ENCODE measurements at regions not wholly inside any gene's neighbourhood (a gene's known extent, or its start where the extent isn't known, plus 50 kb on each side); places are given as distances from the start of the nearest gene placed in this dataset.

DNA sequence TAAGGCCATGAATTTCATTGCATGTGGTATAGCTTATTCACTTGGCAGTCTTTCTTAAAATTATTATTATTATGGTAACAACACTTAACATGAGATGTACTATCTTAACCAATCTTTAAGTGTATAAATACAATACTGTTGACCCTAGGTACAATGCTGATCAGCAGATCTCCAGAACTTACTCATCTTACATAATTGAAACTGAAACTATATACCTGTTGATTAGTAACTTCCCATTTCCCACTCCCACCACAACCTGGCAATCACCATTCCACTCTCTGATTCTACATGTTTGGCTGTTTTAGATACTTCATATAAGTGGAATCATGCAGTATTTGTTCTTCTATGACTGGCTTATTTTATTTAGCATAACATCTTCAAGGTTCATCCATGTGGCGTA lies 150.2 kb upstream of the POU2AF2 start:
- Histone ChIP-seq H3K4me3 (ENCODE audit: low read length) (no peak overlapping the region), H3K27ac (ENCODE audit: low read length) (no peak overlapping the region), H3K27me3 (ENCODE audit: control insufficient read depth, insufficient read depth, low read length) (no peaks in the 10 kb centered on the region), H3K4me1 (ENCODE audit: control insufficient read depth, insufficient read depth, low read length) (no peaks in the 10 kb centered on the region), H3K9me3 (ENCODE audit: control insufficient read depth, low read depth, low read length) (no peaks in the 10 kb centered on the region), H3K36me3 (ENCODE audit: control insufficient read depth, insufficient read depth, low read length) (no peaks in the 10 kb centered on the region)
- no peak for DNase-seq
- 100% methylated on average over 1 of the region's 1 CpG for WGBS (ENCODE audit: insufficient coverage, low lambda C conversion rate)

DNA sequence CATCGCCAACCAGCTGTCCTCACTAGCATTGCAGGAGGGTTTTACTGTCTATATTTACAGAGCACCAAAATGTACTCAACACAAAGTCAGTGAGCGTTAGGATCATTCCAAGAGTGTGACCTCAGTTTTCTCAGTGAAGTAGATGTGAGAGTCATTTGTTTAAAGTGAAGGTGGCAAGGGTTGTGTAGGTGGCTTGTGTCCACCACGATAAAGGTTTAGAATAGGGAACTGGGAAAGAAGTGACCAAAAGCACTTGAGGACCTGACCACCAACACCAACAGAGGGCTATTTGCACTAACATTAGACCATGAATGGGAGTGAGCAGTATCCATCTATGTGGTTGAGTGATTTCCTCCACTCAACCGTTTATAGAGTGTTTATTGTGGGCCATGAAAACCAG lies 152.5 kb upstream of the POU2AF2 start:
- H3K9me3 ChIP-seq (ENCODE audit: control insufficient read depth, low read depth, low read length): no peaks in the 10 kb centered on the region
- WGBS (ENCODE audit: insufficient coverage, low lambda C conversion rate): 100% methylated on average over 1 of the region's 4 CpGs
- no peak overlapping the region for H3K27ac ChIP-seq (ENCODE audit: low read length)
- no peaks in the 10 kb centered on the region for H3K36me3 ChIP-seq (ENCODE audit: control insufficient read depth, insufficient read depth, low read length)
- no peak overlapping the region for H3K4me3 ChIP-seq (ENCODE audit: low read length)
- H3K4me1 ChIP-seq (ENCODE audit: control insufficient read depth, insufficient read depth, low read length): no peaks in the 10 kb centered on the region
- no peaks in the 10 kb centered on the region for H3K27me3 ChIP-seq (ENCODE audit: control insufficient read depth, insufficient read depth, low read length)
- no peak for DNase-seq

DNA sequence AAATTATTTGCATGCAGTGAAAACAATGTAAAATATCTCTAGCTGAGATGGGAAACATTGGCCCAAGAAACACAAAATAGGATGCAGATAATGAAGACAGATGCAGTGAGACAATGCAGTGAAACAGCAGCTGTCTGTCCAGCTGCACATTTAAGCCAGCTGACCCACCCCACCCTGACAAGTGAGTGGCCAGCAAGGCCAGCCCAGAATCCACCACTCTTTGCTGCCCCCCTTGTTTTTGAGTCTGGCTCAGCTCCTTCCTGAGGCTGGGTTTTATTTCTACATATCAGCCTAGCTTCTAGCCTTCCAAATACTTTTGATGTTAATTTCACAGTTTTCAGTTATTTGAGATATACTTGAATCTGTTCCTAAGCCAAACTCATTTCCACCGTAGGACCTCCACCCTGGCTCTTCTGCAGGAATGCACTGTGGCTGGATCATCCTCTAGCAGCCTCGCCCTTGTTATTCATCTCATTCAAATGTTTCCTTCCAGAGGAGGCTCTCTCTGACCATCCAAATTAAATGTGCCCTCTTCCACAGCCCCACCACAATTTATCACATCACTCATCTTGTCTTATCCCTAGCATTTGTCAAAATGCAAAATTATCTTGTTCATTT lies 154.1 kb upstream of the POU2AF2 start:
- no peaks in the 10 kb centered on the region for H3K9me3 ChIP-seq (ENCODE audit: control insufficient read depth, low read depth, low read length)
- no peak for DNase-seq
- H3K27ac ChIP-seq (ENCODE audit: low read length): no peak overlapping the region
- no peaks in the 10 kb centered on the region for H3K4me1 ChIP-seq (ENCODE audit: control insufficient read depth, insufficient read depth, low read length)
- no peaks in the 10 kb centered on the region for H3K27me3 ChIP-seq (ENCODE audit: control insufficient read depth, insufficient read depth, low read length)
- H3K4me3 ChIP-seq (ENCODE audit: low read length): no peak overlapping the region
- WGBS (ENCODE audit: insufficient coverage, low lambda C conversion rate): no CpG with 5 or more reads among the region's 2 CpGs
- no peaks in the 10 kb centered on the region for H3K36me3 ChIP-seq (ENCODE audit: control insufficient read depth, insufficient read depth, low read length)

DNA sequence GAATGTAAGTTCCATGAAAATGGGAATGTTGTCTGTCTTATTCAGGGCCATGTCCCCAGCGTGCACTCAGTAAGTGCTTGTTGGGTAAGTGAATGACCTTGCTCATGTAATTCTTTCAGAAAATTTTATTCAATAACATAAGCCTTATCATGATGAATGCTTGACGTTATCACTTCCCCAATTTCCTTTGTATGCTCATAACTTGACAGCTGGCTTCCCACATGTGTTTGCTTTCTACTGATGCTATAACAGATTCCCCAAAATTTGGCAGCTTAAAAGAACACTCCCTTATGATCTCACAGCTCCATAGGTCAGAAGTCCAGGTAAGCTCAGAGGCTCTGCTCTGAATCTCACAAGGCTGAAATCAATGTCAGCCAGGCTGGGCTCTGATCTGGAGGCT lies 155.8 kb upstream of the POU2AF2 start:
- Histone ChIP-seq H3K27ac (ENCODE audit: low read length) (no peak overlapping the region), H3K36me3 (ENCODE audit: control insufficient read depth, insufficient read depth, low read length) (no peaks in the 10 kb centered on the region), H3K9me3 (ENCODE audit: control insufficient read depth, low read depth, low read length) (no peaks in the 10 kb centered on the region), H3K4me1 (ENCODE audit: control insufficient read depth, insufficient read depth, low read length) (no peaks in the 10 kb centered on the region), H3K4me3 (ENCODE audit: low read length) (no peak overlapping the region), H3K27me3 (ENCODE audit: control insufficient read depth, insufficient read depth, low read length) (no peaks in the 10 kb centered on the region)
- WGBS (ENCODE audit: insufficient coverage, low lambda C conversion rate): no CpG with 5 or more reads among the region's 2 CpGs
- DNase-seq: no peak

DNA sequence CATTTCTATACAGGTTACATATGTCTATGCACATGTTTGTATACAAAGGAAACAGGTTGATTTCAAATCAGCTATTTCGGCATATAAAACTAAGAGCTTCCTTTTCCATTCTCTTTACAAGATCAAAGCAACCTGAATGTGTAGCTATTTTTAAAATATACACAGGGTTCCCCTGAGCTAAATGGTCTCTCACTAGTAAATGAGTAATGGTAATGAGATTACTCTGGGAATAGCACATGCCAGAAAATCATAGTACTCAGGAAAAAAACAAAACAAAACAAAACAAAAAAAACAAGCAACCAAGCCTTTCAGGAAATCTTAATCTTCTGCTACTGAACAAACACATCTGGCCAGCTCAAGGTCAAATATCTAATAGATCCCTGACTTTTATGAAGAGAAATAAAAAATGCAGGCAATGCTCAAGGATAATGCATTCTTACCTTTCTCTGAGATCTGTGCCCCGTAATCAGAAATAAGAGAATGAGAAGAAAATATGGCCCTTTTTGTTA lies 156.6 kb upstream of the POU2AF2 start:
- Histone ChIP-seq H3K9me3 (ENCODE audit: control insufficient read depth, low read depth, low read length) (no peaks in the 10 kb centered on the region), H3K4me1 (ENCODE audit: control insufficient read depth, insufficient read depth, low read length) (no peaks in the 10 kb centered on the region), H3K36me3 (ENCODE audit: control insufficient read depth, insufficient read depth, low read length) (no peaks in the 10 kb centered on the region), H3K4me3 (ENCODE audit: low read length) (no peak overlapping the region), H3K27me3 (ENCODE audit: control insufficient read depth, insufficient read depth, low read length) (no peaks in the 10 kb centered on the region), H3K27ac (ENCODE audit: low read length) (no peak overlapping the region)
- no peak for DNase-seq
- 80% methylated on average over 1 of the region's 2 CpGs for WGBS (ENCODE audit: insufficient coverage, low lambda C conversion rate)

DNA sequence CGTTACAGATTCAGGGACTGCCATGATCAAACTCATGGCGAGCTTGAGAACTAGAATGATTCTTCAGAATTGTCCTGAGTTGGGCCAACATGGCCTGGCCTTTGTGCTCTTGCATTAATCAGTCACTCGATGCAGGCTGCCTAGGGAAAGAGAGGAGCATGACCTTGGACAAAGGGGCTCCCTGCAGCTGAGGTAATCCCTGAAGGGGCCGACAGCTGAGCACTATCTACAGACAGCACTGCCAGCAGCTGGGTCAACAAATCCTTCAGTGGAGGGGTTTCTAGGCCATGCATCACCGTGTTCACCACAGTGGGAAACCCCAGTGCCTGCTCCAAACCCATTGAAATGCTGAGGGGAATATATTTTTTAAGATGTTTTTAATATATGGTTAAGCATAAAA lies 159.5 kb upstream of the POU2AF2 start:
- H3K36me3 ChIP-seq (ENCODE audit: control insufficient read depth, insufficient read depth, low read length): no peaks in the 10 kb centered on the region
- DNase-seq: no peak
- no peaks in the 10 kb centered on the region for H3K27me3 ChIP-seq (ENCODE audit: control insufficient read depth, insufficient read depth, low read length)
- no CpG with 5 or more reads among the region's 5 CpGs for WGBS (ENCODE audit: insufficient coverage, low lambda C conversion rate)
- no peaks in the 10 kb centered on the region for H3K9me3 ChIP-seq (ENCODE audit: control insufficient read depth, low read depth, low read length)
- H3K27ac ChIP-seq (ENCODE audit: low read length): no peak overlapping the region
- no peaks in the 10 kb centered on the region for H3K4me1 ChIP-seq (ENCODE audit: control insufficient read depth, insufficient read depth, low read length)
- no peak overlapping the region for H3K4me3 ChIP-seq (ENCODE audit: low read length)

DNA sequence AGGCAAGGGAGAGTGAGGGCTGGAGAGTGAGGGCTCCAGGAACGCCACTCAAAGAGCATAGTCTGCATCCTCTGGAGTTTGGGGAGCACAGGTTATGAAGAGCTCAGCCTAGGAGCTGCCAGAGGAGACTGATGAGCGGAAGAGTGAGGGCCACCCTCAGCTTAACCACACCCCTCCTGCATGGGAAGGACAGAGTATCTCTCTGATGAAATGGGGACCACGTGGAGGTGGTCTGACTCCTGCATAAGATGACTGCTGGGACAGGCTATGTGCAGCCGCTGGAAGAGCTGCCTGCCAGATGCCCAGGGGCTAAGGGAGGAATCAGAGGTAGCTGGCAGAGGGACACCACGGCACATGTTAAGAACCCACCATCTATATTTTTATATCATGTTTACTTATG lies 162.9 kb upstream of the POU2AF2 start:
- Histone ChIP-seq H3K36me3 (ENCODE audit: control insufficient read depth, insufficient read depth, low read length) (no peaks in the 10 kb centered on the region), H3K4me1 (ENCODE audit: control insufficient read depth, insufficient read depth, low read length) (no peaks in the 10 kb centered on the region), H3K4me3 (ENCODE audit: low read length) (no peak overlapping the region), H3K9me3 (ENCODE audit: control insufficient read depth, low read depth, low read length) (no peaks in the 10 kb centered on the region), H3K27ac (ENCODE audit: low read length) (no peak overlapping the region), H3K27me3 (ENCODE audit: control insufficient read depth, insufficient read depth, low read length) (no peaks in the 10 kb centered on the region)
- WGBS (ENCODE audit: insufficient coverage, low lambda C conversion rate): no CpG with 5 or more reads among the region's 5 CpGs
- no peak for DNase-seq

DNA sequence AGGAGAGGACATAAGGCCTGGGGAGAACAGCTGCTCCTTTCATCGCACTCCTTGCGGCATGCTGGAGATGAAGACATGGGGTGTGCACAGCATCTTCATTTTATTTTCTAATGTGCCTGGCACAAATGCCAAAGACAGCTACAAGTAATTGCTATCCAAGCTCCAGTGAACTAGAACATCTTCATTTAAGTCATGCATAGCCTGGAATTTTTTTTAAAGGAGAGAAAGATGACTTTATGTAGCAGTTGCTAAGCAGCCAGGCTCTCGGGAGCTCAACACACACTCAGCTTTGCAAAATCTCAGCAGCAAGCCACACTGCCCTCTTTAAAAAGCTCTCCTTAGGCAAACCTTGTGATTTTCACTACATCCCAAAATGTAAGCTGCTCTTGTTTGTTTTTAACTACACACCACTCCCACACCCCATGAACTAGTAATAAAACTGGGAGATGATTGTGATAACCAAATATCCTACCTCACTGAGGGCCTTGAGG lies 164.5 kb upstream of the POU2AF2 start:
- H3K4me1 ChIP-seq (ENCODE audit: control insufficient read depth, insufficient read depth, low read length): no peaks in the 10 kb centered on the region

DNA sequence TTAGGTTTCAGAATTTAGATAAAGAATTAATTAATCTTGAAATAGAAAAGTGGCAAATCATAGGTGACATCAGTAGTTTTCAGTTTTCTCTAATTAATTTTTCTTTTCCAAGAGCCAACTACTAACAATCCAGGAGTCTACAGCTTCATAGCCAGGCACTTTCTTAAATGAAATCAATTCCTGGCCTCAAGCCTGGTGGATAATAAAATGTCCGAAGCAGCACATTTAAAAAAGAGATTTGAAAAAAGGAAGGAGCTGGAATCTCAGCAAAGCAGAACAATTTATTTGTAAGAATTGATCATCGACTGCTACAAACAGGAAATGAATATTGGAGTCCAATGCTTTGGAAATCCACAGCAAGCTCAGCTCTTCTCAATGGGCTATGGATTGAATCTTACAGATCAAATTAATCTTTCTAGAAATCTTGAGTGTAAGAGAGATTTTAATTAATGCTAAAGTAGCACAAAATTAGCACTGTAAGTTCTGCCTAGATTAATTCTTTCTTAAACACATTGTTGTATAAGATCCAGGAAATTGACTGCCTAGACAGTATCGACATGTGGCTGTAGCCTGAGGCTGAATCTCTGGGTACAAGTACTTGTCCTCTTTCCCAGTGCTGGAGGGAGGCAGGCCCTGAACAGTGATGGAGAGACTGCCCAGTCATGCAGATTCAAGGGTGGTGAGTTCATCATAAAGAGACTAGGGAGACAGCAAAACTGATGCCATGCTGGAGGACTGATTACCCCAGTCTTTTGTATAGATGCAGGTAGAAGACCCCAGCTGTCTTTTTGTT lies 167.8 kb upstream of the POU2AF2 start:
- 100% methylated on average over 1 of the region's 3 CpGs for WGBS (ENCODE audit: insufficient coverage, low lambda C conversion rate)
- no peak for DNase-seq
- Histone ChIP-seq H3K36me3 (ENCODE audit: control insufficient read depth, insufficient read depth, low read length) (no peaks in the 10 kb centered on the region), H3K27ac (ENCODE audit: low read length) (no peak overlapping the region), H3K9me3 (ENCODE audit: control insufficient read depth, low read depth, low read length) (no peaks in the 10 kb centered on the region), H3K4me1 (ENCODE audit: control insufficient read depth, insufficient read depth, low read length) (no peaks in the 10 kb centered on the region), H3K4me3 (ENCODE audit: low read length) (no peak overlapping the region), H3K27me3 (ENCODE audit: control insufficient read depth, insufficient read depth, low read length) (no peaks in the 10 kb centered on the region)

More for the DNA sequence above, 164.5 kb upstream of the POU2AF2 start:
- no peaks in the 10 kb centered on the region for H3K36me3 ChIP-seq (ENCODE audit: control insufficient read depth, insufficient read depth, low read length)
- WGBS (ENCODE audit: insufficient coverage, low lambda C conversion rate): no CpG with 5 or more reads among the region's 3 CpGs
- H3K9me3 ChIP-seq (ENCODE audit: control insufficient read depth, low read depth, low read length): no peaks in the 10 kb centered on the region
- no peak overlapping the region for H3K27ac ChIP-seq (ENCODE audit: low read length)
- DNase-seq: no peak
- no peaks in the 10 kb centered on the region for H3K27me3 ChIP-seq (ENCODE audit: control insufficient read depth, insufficient read depth, low read length)
- no peak overlapping the region for H3K4me3 ChIP-seq (ENCODE audit: low read length)

DNA sequence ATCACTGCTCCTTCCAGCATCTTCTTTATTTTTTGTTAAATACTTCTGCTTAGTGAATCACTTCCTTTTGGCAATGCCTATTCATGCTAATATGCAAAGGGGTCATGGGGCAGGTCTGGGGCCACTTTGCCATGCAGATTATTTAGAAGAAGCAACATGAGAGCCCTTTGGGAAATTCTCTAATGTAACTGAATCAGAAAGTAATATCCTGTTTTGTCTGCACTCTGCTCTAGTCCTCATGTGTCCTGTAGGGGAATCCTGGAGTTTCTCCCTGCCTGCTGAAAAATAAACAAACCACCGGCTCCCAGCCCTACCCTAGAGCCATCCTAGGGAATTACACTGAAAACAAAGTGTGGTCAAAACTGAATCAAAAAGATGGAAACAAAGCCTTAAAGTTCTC lies 176.5 kb upstream of the POU2AF2 start:
- Histone ChIP-seq H3K4me1 (ENCODE audit: control insufficient read depth, insufficient read depth, low read length) (no peaks in the 10 kb centered on the region), H3K36me3 (ENCODE audit: control insufficient read depth, insufficient read depth, low read length) (no peaks in the 10 kb centered on the region), H3K27me3 (ENCODE audit: control insufficient read depth, insufficient read depth, low read length) (no peaks in the 10 kb centered on the region), H3K4me3 (ENCODE audit: low read length) (no peak overlapping the region), H3K9me3 (ENCODE audit: control insufficient read depth, low read depth, low read length) (peaks cover 5% of the 10 kb centered on the region), H3K27ac (ENCODE audit: low read length) (no peak overlapping the region)
- WGBS (ENCODE audit: insufficient coverage, low lambda C conversion rate): no CpG with 5 or more reads among the region's 1 CpG
- DNase-seq: no peak

All from large intestine (tissue), 3 donors.